GM23338 (cell line): ENCODE measurements at regions not wholly inside any gene's neighbourhood (a gene's known extent, or its start where the extent isn't known, plus 50 kb on each side); places are given as distances from the start of the nearest gene placed in this dataset.

Experiments
- CREB1 ChIP-seq: fragments of 250-450 bp; sonication (Bioruptor Pico); IDR thresholded peaks from 2 replicates; pipeline ENCODE4 v1.5.0; 2020; ENCODE audit warnings: low read depth, mild to moderate bottlenecking, moderate library complexity
- CTCF ChIP-seq, 2 experiments: fragments of 200-600 bp in 1 of 2; sonication (generic) in 1 of 2; conservative IDR thresholded peaks; 2 replicates each; pipeline versions ENCODE4 v1.5.1 to v1.6.1; 2016 to 2017; ENCODE audit warnings: antibody characterized with exemption in 2 of 2, low read depth in 2 of 2, mild to moderate bottlenecking in 2 of 2, moderate library complexity in 1 of 2
- ETS1 ChIP-seq: IDR thresholded peaks from 2 replicates; pipeline ENCODE4 v1.6.1; 2016; ENCODE audit warnings: antibody characterized with exemption
- EZH2 ChIP-seq: fragments of 200-600 bp; sonication (generic); IDR thresholded peaks from one replicate; pipeline ENCODE4 v1.8.0; 2017; ENCODE audit warnings: antibody characterized with exemption, mild to moderate bottlenecking, low read depth; ENCODE audit not compliant: unreplicated experiment
- EZH2phosphoT487 ChIP-seq: fragments of 200-600 bp; sonication (generic); IDR thresholded peaks from one replicate; pipeline ENCODE4 v1.8.1; 2018; ENCODE audit warnings: antibody characterized with exemption; ENCODE audit not compliant: unreplicated experiment
- JUNB ChIP-seq: IDR thresholded peaks from one replicate; pipeline ENCODE4 v1.6.1; 2016; ENCODE audit warnings: antibody characterized with exemption; ENCODE audit not compliant: unreplicated experiment
- NANOG ChIP-seq: IDR thresholded peaks from 2 replicates; pipeline ENCODE4 v1.6.1; 2016; ENCODE audit warnings: antibody characterized with exemption, borderline replicate concordance
- POLR2AphosphoS5 ChIP-seq: IDR thresholded peaks from 2 replicates; pipeline ENCODE4 v1.6.1; 2016; ENCODE audit warnings: antibody characterized with exemption, low read depth
- REST ChIP-seq: IDR thresholded peaks from one replicate; pipeline ENCODE4 v1.6.1; 2018; ENCODE audit warnings: antibody characterized with exemption; ENCODE audit not compliant: unreplicated experiment
- STAT1 ChIP-seq: IDR thresholded peaks from one replicate; pipeline ENCODE4 v1.6.1; 2016; ENCODE audit warnings: antibody characterized with exemption; ENCODE audit not compliant: unreplicated experiment
- ZNF114 ChIP-seq: fragments of 250-450 bp; sonication (Bioruptor Pico); IDR thresholded peaks from 2 replicates; pipeline ENCODE4 v1.5.0; 2020; ENCODE audit warnings: mild to moderate bottlenecking, moderate library complexity
- ZNF331 ChIP-seq: fragments of 250-450 bp; sonication (Bioruptor Pico); IDR thresholded peaks from 2 replicates; pipeline ENCODE4 v1.5.0; 2020; ENCODE audit warnings: low read depth, mild to moderate bottlenecking, moderate library complexity
- ZNF462 ChIP-seq: fragments of 250-450 bp; sonication (Bioruptor Pico); IDR thresholded peaks from 2 replicates; pipeline ENCODE4 v1.5.0; 2020; ENCODE audit warnings: mild to moderate bottlenecking, moderate library complexity

- TF ChIP-seq EZH2: no peak
- TF ChIP-seq POLR2AphosphoS5: no peak
- no peak for TF ChIP-seq CTCF (conservative IDR thresholded peaks at IDR 0.05; ENCODE audit: low read depth in 2 of 2)
- TF ChIP-seq REST: no peak
- TF ChIP-seq CREB1 (CRISPR knock-in tag): no peak
- no peak for TF ChIP-seq ZNF114 (CRISPR knock-in tag)
- no peak for TF ChIP-seq NANOG
- TF ChIP-seq EZH2phosphoT487: no peak
- no peak for TF ChIP-seq STAT1
- TF ChIP-seq ETS1: no peak
- no peak for TF ChIP-seq ZNF331 (CRISPR knock-in tag)
- no peak for TF ChIP-seq JUNB
- TF ChIP-seq ZNF462 (CRISPR knock-in tag): no peak
These were observed 52.7 kb upstream of the NEO1 start for GRCh38 chr15:72999586-72999985.
